HG02588 (cell line): ENCODE measurements at regions not wholly inside any gene's neighbourhood (a gene's known extent, or its start where the extent isn't known, plus 50 kb on each side); places are given as distances from the start of the nearest gene placed in this dataset.

Experiments used
- ATAC-seq: cut with Tn5 transposase; IDR thresholded peaks from one replicate; pipeline ENCODE4 v1.9.1; 2021; ENCODE audit warnings: mild to moderate bottlenecking, moderate library complexity; ENCODE audit not compliant: unreplicated experiment

- ATAC-seq = no peak
These were observed 50.6 kb upstream of the CELF2 start for GRCh38 chr10:10967029-10967428.

- ATAC-seq = no peak
These were observed 50.0 kb upstream of the CELF2 start for GRCh38 chr10:10967581-10968256.
